HG03521 (cell line): ENCODE measurements at regions not wholly inside any gene's neighbourhood (a gene's known extent, or its start where the extent isn't known, plus 50 kb on each side); places are given as distances from the start of the nearest gene placed in this dataset.
A peak's percentile ranks its signal among the peaks of the same experiment; 100 is the strongest.

Experiments
- ATAC-seq: cut with Tn5 transposase; IDR thresholded peaks from one replicate; pipeline ENCODE4 v1.9.1; 2021; ENCODE audit warnings: mild to moderate bottlenecking, moderate library complexity; ENCODE audit not compliant: unreplicated experiment

DNA sequence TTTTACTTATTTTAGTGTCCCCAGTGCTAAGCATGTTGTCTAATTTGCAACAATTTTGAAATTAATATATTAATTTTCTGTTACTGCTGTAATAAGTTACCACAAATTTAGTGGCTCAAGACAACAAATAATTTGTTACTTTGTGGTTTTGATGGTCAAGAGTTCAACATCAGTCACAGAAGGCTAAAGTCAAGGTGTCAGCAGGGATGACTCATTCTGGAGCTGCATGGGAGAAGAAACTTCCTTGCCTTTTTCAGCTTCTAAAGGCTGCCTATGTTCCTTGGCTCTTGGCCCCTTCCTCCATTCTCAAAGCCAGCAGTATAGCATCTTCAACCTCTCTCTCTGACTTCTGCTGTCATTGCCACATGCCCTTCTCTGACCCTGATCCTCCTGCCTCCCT, 271.8 kb downstream of the HLX start:
- no peak for ATAC-seq

GRCh38 chr1:221154932-221155331, 275.7 kb downstream of the HLX start:
- ATAC-seq = no peak

- ATAC-seq = peak; percentile 97
These were observed 278.0 kb downstream of the HLX start for GRCh38 chr1:221157026-221157761.

DNA sequence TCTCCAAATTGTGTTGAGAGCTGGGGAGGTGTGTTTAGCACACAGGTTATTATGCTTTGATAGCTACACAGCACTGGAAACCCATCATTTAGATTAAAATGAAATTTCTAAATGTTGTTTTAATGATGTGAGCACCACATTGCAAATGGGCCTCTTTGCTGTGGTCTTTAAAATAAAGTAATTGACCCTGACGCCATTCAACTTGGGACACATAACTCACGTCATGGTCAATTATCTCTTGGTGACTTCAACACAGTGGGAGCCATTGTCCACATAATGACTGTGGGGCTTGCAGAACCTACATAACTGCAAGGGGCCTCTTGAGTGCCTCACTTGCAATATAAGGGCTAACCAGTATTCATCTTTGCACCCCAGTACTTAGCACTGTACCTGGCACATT, 280.4 kb downstream of the HLX start:
- no peak for ATAC-seq

- ATAC-seq = no peak
These were observed 282.4 kb downstream of the HLX start for GRCh38 chr1:221161571-221162041.

- ATAC-seq = no peak
These were observed 283.1 kb downstream of the HLX start for GRCh38 chr1:221162352-221162751.

DNA sequence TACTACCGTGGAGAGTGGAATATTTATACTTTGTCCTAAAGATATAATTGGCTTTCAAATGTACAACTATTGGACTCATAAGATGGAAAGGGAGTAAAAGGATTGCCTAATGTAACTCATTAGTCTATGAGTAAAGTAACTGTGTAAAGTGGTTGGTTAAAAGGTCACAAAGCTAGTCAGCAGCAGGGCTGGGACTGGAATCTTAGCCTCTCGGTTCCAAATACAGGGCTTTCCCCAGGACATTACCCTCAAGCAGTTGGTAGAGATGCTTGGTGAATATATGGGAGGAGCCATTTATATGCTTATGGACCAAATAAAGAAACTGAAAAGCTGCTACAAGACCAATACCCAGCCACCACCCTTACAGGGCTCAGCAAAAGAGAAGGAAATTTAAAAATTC, 283.7 kb downstream of the HLX start:
- ATAC-seq = no peak

DNA sequence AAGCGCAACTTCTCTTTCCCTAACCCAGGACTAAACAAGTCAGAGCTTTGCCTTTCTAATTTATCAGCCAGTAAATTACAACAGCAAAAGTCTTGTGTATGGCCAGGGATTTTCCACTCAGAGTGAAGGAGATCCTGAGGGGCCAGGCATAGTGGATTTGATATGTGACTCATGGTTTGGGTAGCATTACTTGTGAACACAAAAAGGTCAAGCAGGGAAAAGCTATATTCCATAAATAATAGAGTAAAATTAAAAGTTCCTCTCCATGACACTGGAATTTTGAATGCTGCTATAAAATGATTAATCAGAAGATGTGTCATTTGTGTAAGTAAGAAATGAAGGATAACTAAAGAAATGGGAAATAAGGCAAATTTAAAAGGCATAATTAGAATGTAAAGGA, 284.8 kb downstream of the HLX start:
- no peak for ATAC-seq

GRCh38 chr1:221164951-221165838, 286.0 kb downstream of the HLX start:
- ATAC-seq = no peak

DNA sequence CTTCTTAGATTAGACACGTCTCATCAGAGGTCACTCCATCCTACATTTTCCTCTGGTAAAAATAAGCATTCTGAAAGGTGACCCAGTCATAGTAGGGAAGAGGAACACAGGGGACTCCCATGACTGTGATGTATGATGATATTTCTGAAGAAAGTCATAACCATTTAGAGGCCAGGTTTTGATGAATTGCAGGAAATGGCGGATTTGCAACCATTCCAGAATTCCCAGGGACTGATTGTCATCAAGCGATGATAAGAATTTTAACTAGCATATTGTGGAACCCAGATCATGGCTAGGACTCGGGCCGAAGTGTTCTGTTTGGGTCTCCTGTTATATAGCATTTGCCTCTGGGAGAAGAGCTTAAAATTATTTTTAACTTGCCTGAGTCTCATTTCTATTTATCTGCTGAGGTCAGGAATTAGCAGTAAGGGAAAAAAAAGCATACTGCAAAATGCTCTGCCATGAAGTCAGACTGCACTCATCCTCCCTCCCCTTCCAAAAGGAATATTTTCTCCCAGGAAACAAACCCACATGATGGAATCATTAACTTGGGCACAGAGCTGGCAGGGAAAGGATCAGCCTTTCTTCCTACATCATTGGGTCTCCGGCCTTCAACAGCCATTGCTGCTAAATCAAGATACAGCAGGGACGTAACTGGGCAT, 286.7 kb downstream of the HLX start:
- ATAC-seq = peak; percentile 2

- ATAC-seq = peak; percentile 72
These were observed 287.5 kb downstream of the HLX start for GRCh38 chr1:221166559-221167318.

DNA sequence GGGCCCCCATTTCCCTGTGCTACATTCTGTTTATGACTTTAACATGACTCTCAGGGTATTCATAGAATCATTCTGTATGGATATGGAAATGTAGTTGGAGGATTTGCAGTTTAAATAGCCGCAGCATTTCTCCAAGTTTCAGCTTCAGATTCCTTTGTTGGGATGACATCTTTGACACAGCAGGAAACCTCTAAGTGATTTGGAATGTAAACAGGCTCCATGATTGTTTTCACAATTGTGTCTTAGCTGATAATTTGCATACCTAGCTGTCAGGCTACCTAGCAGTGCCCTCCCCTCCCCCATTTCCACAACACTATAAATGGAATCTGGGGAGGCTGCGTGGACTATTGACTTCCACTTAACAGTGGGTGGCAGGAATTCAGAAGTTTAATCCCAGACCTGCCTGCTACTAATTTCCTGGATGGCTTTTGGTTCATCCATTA, 290.2 kb downstream of the HLX start:
- no peak for ATAC-seq

DNA sequence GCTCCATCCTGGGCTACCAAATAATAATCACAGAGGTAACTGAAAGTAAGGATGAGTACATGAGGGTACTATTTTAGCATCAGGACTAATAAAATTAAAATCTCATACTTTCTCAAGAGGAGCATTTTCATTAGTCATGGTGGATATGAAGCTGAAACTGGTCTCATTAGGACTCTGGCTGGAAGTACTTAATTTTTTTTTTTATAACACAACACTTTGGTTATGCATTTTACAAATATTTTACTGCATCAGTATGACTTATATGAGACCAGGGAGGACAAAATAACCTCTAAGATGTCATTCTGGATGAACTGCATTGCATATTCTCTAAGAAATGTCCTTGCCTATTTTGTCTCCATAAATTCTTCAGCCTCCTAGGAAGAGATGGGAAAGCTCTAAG, 290.9 kb downstream of the HLX start:
- ATAC-seq = no peak

- no peak for ATAC-seq
These were observed 292.5 kb downstream of the HLX start for GRCh38 chr1:221171768-221172167.

- no peak for ATAC-seq
These were observed 293.6 kb downstream of the HLX start for GRCh38 chr1:221172841-221173240.

- no peak for ATAC-seq
These were observed 295.2 kb downstream of the HLX start for GRCh38 chr1:221174330-221174993.

- ATAC-seq = no peak
These were observed 296.0 kb downstream of the HLX start for GRCh38 chr1:221175249-221175648.

DNA sequence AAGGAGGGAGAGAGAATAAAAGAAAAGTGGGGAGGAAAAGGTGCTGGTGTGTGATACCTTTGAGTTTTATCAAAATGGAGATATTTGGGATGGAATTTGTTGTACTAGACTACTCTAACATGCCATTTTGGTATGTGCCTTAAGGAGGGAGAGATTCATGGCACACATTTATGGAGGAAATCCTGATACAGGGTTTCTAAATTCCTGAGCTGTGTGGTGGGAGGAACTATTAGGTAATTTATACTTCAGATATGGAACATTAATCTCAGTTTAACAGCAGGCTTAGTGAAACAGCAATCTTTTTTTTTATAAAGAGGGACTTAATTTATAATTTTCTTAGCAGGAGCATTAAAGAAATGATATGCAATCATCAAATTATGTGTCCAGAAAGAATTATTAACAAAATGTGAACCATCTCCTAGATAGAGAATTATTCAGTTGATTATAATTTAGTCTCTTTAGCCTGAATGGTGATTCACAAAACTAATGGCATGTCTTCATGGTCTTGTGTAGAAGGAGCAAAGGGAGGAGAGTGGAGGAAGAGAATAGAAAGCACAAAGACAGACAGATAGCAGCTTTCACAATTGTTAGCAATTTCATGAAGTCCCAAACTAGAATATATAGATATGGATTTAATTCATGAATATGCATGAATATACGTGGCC, 301.6 kb downstream of the HLX start:
- ATAC-seq = no peak

- ATAC-seq = no peak
These were observed 303.7 kb downstream of the HLX start for GRCh38 chr1:221182791-221183533.
